ENCODE measurements at regions not wholly inside any gene's neighbourhood (a gene's known extent, or its start where the extent isn't known, plus 50 kb on each side); places are given as distances from the start of the nearest gene placed in this dataset.
"Not testable (repeated sequence)": the region's sequence is repeated elsewhere in the genome, so short reads cannot be mapped to it uniquely, and the experiment has no call there.

DNA sequence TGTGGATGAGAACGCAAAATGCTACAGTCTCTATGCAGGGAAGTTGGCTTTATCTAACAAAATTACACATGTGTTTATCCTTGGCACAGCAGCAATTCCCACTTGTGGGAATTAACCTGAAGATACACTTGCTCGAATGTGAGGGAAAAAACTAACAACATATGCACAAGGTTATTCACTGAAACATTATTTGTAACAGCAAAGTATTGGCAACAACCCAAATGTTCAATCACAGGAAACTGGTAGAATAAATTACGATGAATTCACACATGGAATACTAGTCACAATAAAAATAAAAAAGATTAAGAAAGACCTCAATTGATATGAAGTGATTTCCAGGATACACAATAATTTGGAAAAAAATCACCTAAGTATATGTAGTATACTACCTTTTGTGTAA lies 68.1 kb upstream of the OGFRL1 start:
- no peak for DNase-seq
- Histone ChIP-seq H3K4me3 (ENCODE audit: insufficient read depth, low read depth, low read length) (no peak overlapping the region), H3K36me3 (replicated peaks; ENCODE audit: control insufficient read depth, insufficient read depth, low read length) (no peaks in the 10 kb centered on the region), H3K27me3 (ENCODE audit: control insufficient read depth, insufficient read depth, low read length) (no peaks in the 10 kb centered on the region)

- Histone ChIP-seq H3K27me3 (ENCODE audit: control insufficient read depth, insufficient read depth, low read length) (no peaks in the 10 kb centered on the region), H3K36me3 (replicated peaks; ENCODE audit: control insufficient read depth, insufficient read depth, low read length) (no peaks in the 10 kb centered on the region), H3K4me3 (ENCODE audit: insufficient read depth, low read depth, low read length) (no peak overlapping the region)
- DNase-seq = no peak
Observed at GRCh38 chr6:71222671-71223070, 65.9 kb upstream of the OGFRL1 start.

DNA sequence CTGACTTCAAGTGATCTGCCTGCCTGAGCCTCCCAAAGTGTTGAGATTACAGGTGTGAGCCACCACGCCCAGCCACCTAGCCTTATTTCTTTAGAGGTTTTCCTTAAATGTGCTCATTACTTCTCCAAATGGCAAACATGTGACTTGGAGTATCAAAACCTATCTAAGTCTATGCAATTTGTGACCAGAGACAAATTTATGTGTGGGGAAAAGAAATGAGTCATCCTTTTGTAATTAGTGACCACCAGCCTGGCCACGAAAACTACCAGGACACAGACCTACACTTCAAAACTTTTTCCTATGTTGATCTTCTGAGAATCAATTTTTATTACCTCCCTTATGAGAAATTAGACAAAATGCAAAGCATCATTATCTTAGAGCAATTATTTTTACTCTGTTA lies 64.6 kb upstream of the OGFRL1 start:
- H3K4me3 ChIP-seq (ENCODE audit: insufficient read depth, low read depth, low read length) = no peak overlapping the region
- no peak for DNase-seq
- H3K27me3 ChIP-seq (ENCODE audit: control insufficient read depth, insufficient read depth, low read length) = no peaks in the 10 kb centered on the region
- no peaks in the 10 kb centered on the region for H3K36me3 ChIP-seq (replicated peaks; ENCODE audit: control insufficient read depth, insufficient read depth, low read length)

DNA sequence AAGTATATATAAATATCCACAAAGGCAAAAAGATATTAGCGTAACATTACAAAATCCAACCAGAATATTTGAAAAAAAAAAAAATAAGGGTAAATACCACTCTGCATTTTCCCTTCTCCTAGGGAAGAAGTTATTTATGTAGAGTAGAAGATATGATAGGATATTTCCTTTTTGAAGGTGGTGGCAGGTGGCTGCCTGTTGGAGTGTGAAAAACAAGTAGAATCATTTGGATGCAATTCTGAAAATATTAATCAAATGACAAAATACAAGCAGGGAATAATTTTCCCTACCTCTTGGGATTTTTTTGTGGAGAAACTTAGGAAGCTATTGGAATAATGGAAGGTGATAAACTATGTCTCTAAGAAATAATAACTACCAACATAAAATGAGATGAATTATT lies 62.5 kb upstream of the OGFRL1 start:
- DNase-seq = no peak
- no peaks in the 10 kb centered on the region for H3K27me3 ChIP-seq (ENCODE audit: control insufficient read depth, insufficient read depth, low read length)
- no peak overlapping the region for H3K4me3 ChIP-seq (ENCODE audit: insufficient read depth, low read depth, low read length)
- H3K36me3 ChIP-seq (replicated peaks; ENCODE audit: control insufficient read depth, insufficient read depth, low read length) = no peaks in the 10 kb centered on the region

- H3K36me3 ChIP-seq (replicated peaks; ENCODE audit: control insufficient read depth, insufficient read depth, low read length) = no peaks in the 10 kb centered on the region
Observed at GRCh38 chr6:71228461-71229041, 60.1 kb upstream of the OGFRL1 start.

DNA sequence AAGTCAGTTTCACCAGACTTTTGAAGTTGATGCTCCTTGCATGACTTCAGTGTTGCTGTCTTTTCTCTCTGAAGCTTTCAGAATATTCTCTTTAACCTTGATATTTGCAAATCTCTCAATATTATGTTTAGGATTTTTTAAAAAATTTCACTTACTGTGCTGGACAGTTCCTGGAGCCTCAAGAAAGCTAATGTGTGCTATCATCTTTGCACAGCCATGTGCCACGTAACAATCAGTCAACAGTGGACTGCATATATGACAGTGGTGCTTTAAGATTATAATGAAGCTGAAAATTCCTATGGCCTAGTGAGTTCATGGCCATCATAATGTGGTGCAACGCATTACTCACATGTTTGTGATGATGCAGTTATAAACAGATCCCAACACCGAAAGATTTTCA lies 59.1 kb upstream of the OGFRL1 start:
- Histone ChIP-seq H3K36me3 (replicated peaks; ENCODE audit: control insufficient read depth, insufficient read depth, low read length) (no peaks in the 10 kb centered on the region), H3K27me3 (ENCODE audit: control insufficient read depth, insufficient read depth, low read length) (no peaks in the 10 kb centered on the region), H3K4me3 (ENCODE audit: insufficient read depth, low read depth, low read length) (no peak overlapping the region)
- DNase-seq = no peak

More at GRCh38 chr6:71228461-71229041, 60.1 kb upstream of the OGFRL1 start:
- no peak overlapping the region for H3K4me3 ChIP-seq (ENCODE audit: insufficient read depth, low read depth, low read length)
- no peak for DNase-seq
- H3K27me3 ChIP-seq (ENCODE audit: control insufficient read depth, insufficient read depth, low read length) = no peaks in the 10 kb centered on the region

DNA sequence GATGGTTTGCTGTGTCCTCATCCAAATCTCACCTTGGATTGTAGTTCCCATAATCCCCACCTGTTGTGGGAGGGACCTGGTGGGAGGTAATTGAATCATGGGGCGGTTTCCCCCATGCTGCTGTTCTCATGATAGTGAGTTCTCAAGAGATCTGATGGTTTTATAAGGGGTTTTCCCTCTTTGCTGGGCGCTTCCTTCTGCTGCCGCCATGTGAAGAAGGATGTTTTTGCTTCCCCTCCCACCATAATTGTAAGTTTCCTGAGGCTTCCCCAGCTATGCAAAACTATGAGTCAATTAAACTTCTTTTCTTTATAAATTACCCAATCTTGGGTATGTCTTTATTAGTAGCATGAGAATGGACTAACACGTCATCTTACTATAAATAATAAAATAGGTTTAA lies 55.7 kb upstream of the OGFRL1 start:
- H3K36me3 ChIP-seq (replicated peaks; ENCODE audit: control insufficient read depth, insufficient read depth, low read length); H3K27me3 ChIP-seq (ENCODE audit: control insufficient read depth, insufficient read depth, low read length); DNase-seq; H3K4me3 ChIP-seq (ENCODE audit: insufficient read depth, low read depth, low read length): not testable (repeated sequence)

DNA sequence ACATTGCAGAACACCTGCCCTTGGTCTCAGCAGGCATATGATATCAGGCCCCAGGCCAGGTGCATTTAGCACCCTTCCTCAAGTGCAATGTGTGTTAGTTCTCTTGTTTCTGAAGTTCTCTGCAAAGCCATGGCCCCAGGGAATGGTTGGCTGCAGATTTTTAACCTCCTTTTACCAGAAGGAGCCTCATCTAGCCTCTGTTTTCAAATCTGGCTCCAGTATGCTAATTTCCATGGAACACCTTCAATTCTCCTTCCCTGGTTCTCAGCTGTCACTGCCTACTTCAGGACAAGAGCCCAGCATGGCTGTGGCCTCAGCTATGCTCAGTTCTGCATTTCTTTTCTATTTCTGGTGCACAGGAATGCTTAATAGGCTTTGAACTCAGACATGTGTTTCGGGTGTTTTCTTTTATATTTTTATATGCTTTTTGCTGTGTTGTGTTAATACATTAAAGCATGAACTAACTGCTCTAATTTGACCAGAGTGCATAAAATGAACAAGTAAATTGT lies 51.6 kb upstream of the OGFRL1 start:
- no peak for DNase-seq
- no peaks in the 10 kb centered on the region for H3K36me3 ChIP-seq (replicated peaks; ENCODE audit: control insufficient read depth, insufficient read depth, low read length)
- H3K27me3 ChIP-seq (ENCODE audit: control insufficient read depth, insufficient read depth, low read length) = no peaks in the 10 kb centered on the region
- no peak overlapping the region for H3K4me3 ChIP-seq (ENCODE audit: insufficient read depth, low read depth, low read length)

- DNase-seq = no peak
- Histone ChIP-seq H3K36me3 (replicated peaks; ENCODE audit: control insufficient read depth, insufficient read depth, low read length) (no peaks in the 10 kb centered on the region), H3K4me3 (ENCODE audit: insufficient read depth, low read depth, low read length) (no peak overlapping the region), H3K27me3 (ENCODE audit: control insufficient read depth, insufficient read depth, low read length) (no peaks in the 10 kb centered on the region)
Observed at GRCh38 chr6:71238351-71238750, 50.3 kb upstream of the OGFRL1 start.
